ENCODE measurements at regions not wholly inside any gene's neighbourhood (a gene's known extent, or its start where the extent isn't known, plus 50 kb on each side); places are given as distances from the start of the nearest gene placed in this dataset.

GRCh38 chr11:82076126-82076525, 657.5 kb downstream of the FAM181B start:
- TF ChIP-seq TAF1 (IDR thresholded peaks at IDR 0.05; ENCODE audit: borderline replicate concordance, low read depth, low read length) (no peak), POLR2A (IDR thresholded peaks at IDR 0.05; ENCODE audit: low read depth, low read length) (no peak)

All from GM12892 (cell line).